ENCODE measurements at regions not wholly inside any gene's neighbourhood (a gene's known extent, or its start where the extent isn't known, plus 50 kb on each side); places are given as distances from the start of the nearest gene placed in this dataset.

DNA sequence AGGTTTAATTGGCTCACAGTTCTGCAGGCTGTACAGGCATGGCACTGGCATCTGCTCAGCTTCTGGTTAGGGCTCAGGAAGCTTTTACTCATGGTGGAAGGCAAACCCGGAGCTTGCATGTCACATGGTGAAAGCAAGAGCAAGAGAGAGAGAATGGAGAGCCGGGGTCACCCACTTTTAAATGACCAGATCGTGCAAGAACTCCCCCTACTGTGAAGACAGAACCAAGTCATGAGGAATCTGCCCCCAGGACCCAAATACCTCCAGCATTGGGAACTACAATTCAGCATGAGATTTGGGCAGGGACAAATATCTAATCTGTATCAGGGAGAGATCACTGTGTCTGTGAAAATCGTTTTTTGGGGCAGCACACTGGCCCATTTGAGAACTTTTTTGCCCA lies 110.0 kb upstream of the MYO3A start:
- TF ChIP-seq, protein P1, sequence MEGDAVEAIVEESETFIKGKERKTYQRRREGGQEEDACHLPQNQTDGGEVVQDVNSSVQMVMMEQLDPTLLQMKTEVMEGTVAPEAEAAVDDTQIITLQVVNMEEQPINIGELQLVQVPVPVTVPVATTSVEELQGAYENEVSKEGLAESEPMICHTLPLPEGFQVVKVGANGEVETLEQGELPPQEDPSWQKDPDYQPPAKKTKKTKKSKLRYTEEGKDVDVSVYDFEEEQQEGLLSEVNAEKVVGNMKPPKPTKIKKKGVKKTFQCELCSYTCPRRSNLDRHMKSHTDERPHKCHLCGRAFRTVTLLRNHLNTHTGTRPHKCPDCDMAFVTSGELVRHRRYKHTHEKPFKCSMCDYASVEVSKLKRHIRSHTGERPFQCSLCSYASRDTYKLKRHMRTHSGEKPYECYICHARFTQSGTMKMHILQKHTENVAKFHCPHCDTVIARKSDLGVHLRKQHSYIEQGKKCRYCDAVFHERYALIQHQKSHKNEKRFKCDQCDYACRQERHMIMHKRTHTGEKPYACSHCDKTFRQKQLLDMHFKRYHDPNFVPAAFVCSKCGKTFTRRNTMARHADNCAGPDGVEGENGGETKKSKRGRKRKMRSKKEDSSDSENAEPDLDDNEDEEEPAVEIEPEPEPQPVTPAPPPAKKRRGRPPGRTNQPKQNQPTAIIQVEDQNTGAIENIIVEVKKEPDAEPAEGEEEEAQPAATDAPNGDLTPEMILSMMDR (IDR thresholded peaks at IDR 0.05) = no peak
- TF ChIP-seq EZH2 (IDR thresholded peaks at IDR 0.05) = no peak
- TF ChIP-seq EZH2phosphoT487 (IDR thresholded peaks at IDR 0.05) = no peak

Measured in neural progenitor cell (in vitro differentiated cells).